IPS-NIHi7 (cell line): ENCODE measurements at regions not wholly inside any gene's neighbourhood (a gene's known extent, or its start where the extent isn't known, plus 50 kb on each side); places are given as distances from the start of the nearest gene placed in this dataset.
"Not testable (repeated sequence)": the region's sequence is repeated elsewhere in the genome, so short reads cannot be mapped to it uniquely, and the experiment has no call there.

Experiments
- DNase-seq: peaks from one replicate; pipeline ENCODE4 v3.0.0; 2012; ENCODE audit warnings: mixed read lengths; ENCODE audit errors: extremely low spot score

- no peak for DNase-seq
These were observed 187.3 kb upstream of the ID2 start for GRCh38 chr2:8494589-8494988.

GRCh38 chr2:8495189-8495989, 186.5 kb upstream of the ID2 start:
- no peak for DNase-seq

GRCh38 chr2:8496079-8496478, 185.8 kb upstream of the ID2 start:
- DNase-seq: no peak

- DNase-seq: no peak
These were observed 185.2 kb upstream of the ID2 start for GRCh38 chr2:8496617-8497016.

GRCh38 chr2:8498994-8499393, 182.9 kb upstream of the ID2 start:
- DNase-seq: no peak

GRCh38 chr2:8500124-8501054, 181.5 kb upstream of the ID2 start:
- no peak for DNase-seq

GRCh38 chr2:8501061-8501720, 180.7 kb upstream of the ID2 start:
- DNase-seq: no peak

- no peak for DNase-seq
These were observed 179.5 kb upstream of the ID2 start for GRCh38 chr2:8502316-8502715.

GRCh38 chr2:8505311-8505920, 176.4 kb upstream of the ID2 start:
- no peak for DNase-seq

- DNase-seq: no peak
These were observed 175.1 kb upstream of the ID2 start for GRCh38 chr2:8506746-8507145.

- no peak for DNase-seq
These were observed 173.1 kb upstream of the ID2 start for GRCh38 chr2:8508766-8509165.

GRCh38 chr2:8509621-8510020, 172.2 kb upstream of the ID2 start:
- DNase-seq: no peak

- DNase-seq: not testable (repeated sequence)
These were observed 171.8 kb upstream of the ID2 start for GRCh38 chr2:8510055-8510454.

GRCh38 chr2:8510519-8510918, 171.3 kb upstream of the ID2 start:
- DNase-seq: no peak

GRCh38 chr2:8511868-8512612, 169.8 kb upstream of the ID2 start:
- no peak for DNase-seq

GRCh38 chr2:8513601-8514273, 168.1 kb upstream of the ID2 start:
- DNase-seq: no peak

GRCh38 chr2:8514274-8514662, 167.6 kb upstream of the ID2 start:
- no peak for DNase-seq

- DNase-seq: no peak
These were observed 166.8 kb upstream of the ID2 start for GRCh38 chr2:8514796-8515758.

GRCh38 chr2:8515864-8516533, 165.9 kb upstream of the ID2 start:
- no peak for DNase-seq
